Activated naive CD8-positive, alpha-beta T cell treated with anti-CD3 and anti-CD28 coated beads, Interleukin-2, amount 10 ng/mL, durations not matched to agents 7 days and 5 days (primary cell): ENCODE measurements at regions not wholly inside any gene's neighbourhood (a gene's known extent, or its start where the extent isn't known, plus 50 kb on each side); places are given as distances from the start of the nearest gene placed in this dataset.

Source experiments
- ATAC-seq: fragments of 150-1000 bp; cut with Tn5 transposase; one replicate; pipeline ENCODE4 v1.10.0; 2021; ENCODE audit warnings: low read depth, moderate library complexity
- POLR2A ChIA-PET: fragments of 350-600 bp; sonication (Branson Sonifier 250); formaldehyde crosslinking; loops from one replicate; lab custom pipeline; 2021; ENCODE audit warnings: antibody characterized with exemption; lab: Charles Lee
- DNase-seq: peaks from one replicate; pipeline ENCODE4 v3.0.0; 2021
- H3K27ac Mint-ChIP-seq: one replicate; pipeline ENCODE4 v1.8.0; 2022; ENCODE audit warnings: mild to moderate bottlenecking, mixed read lengths
- H3K27me3 Mint-ChIP-seq: one replicate; pipeline ENCODE4 v1.8.0; 2022; ENCODE audit warnings: mild to moderate bottlenecking, moderate library complexity, mixed read lengths
- H3K36me3 Mint-ChIP-seq: one replicate; pipeline ENCODE4 v1.8.0; 2021; ENCODE audit warnings: mild to moderate bottlenecking, mixed read lengths
- H3K4me1 Mint-ChIP-seq: one replicate; pipeline ENCODE4 v1.8.0; 2021; ENCODE audit warnings: mixed read lengths
- H3K4me3 Mint-ChIP-seq: one replicate; pipeline ENCODE4 v1.8.0; 2022; ENCODE audit warnings: mild to moderate bottlenecking, moderate library complexity, mixed read lengths
- H3K9me3 Mint-ChIP-seq: one replicate; pipeline ENCODE4 v1.8.0; 2021; ENCODE audit warnings: mixed read lengths

- ATAC-seq (no peak), DNase-seq (no peak)
- POLR2A ChIA-PET: no interaction called here
- no peaks in the 10 kb centered on the region for H3K9me3 Mint-ChIP-seq
- H3K27ac Mint-ChIP-seq: no peak overlapping the region
- H3K4me1 Mint-ChIP-seq: no peaks in the 10 kb centered on the region
- H3K27me3 Mint-ChIP-seq: no peaks in the 10 kb centered on the region
- no peak overlapping the region for H3K4me3 Mint-ChIP-seq
- H3K36me3 Mint-ChIP-seq: no peaks in the 10 kb centered on the region
These were observed 643.5 kb downstream of the UQCRFS1 start for GRCh38 chr19:28569132-28570131.

- Mint-ChIP-seq H3K4me1 (no peaks in the 10 kb centered on the region), H3K36me3 (no peaks in the 10 kb centered on the region), H3K27me3 (no peaks in the 10 kb centered on the region), H3K4me3 (no peak overlapping the region), H3K27ac (no peak overlapping the region), H3K9me3 (no peaks in the 10 kb centered on the region)
- ATAC-seq (no peak), DNase-seq (no peak)
- POLR2A ChIA-PET: no interaction called here
These were observed 645.1 kb downstream of the UQCRFS1 start for GRCh38 chr19:28567834-28568233.

GRCh38 chr19:28563964-28564921, 648.7 kb downstream of the UQCRFS1 start:
- POLR2A ChIA-PET: no interaction called here

GRCh38 chr19:28560786-28561185, 652.2 kb downstream of the UQCRFS1 start:
- H3K4me3 Mint-ChIP-seq: no peak overlapping the region

More at GRCh38 chr19:28563964-28564921, 648.7 kb downstream of the UQCRFS1 start:
- H3K9me3 Mint-ChIP-seq: no peaks in the 10 kb centered on the region
- no peaks in the 10 kb centered on the region for H3K36me3 Mint-ChIP-seq
- H3K27ac Mint-ChIP-seq: no peak overlapping the region
- no peak for ATAC-seq
- no peaks in the 10 kb centered on the region for H3K27me3 Mint-ChIP-seq
- no peaks in the 10 kb centered on the region for H3K4me1 Mint-ChIP-seq
- DNase-seq: no peak
- no peak overlapping the region for H3K4me3 Mint-ChIP-seq

GRCh38 chr19:28558783-28559182, 654.2 kb downstream of the UQCRFS1 start:
- DNase-seq (no peak), ATAC-seq (no peak)
- Mint-ChIP-seq H3K9me3 (no peaks in the 10 kb centered on the region), H3K4me3 (no peak overlapping the region), H3K36me3 (no peaks in the 10 kb centered on the region), H3K4me1 (no peaks in the 10 kb centered on the region), H3K27ac (no peak overlapping the region), H3K27me3 (no peaks in the 10 kb centered on the region)
- POLR2A ChIA-PET: no interaction called here

More at GRCh38 chr19:28560786-28561185, 652.2 kb downstream of the UQCRFS1 start:
- Mint-ChIP-seq H3K9me3 (no peaks in the 10 kb centered on the region), H3K27ac (no peak overlapping the region), H3K27me3 (no peaks in the 10 kb centered on the region), H3K4me1 (no peaks in the 10 kb centered on the region), H3K36me3 (no peaks in the 10 kb centered on the region)
- DNase-seq (no peak), ATAC-seq (no peak)
- POLR2A ChIA-PET: no interaction called here

- POLR2A ChIA-PET: no interaction called here
- Mint-ChIP-seq H3K36me3 (no peaks in the 10 kb centered on the region), H3K4me3 (no peak overlapping the region), H3K4me1 (no peaks in the 10 kb centered on the region), H3K27me3 (no peaks in the 10 kb centered on the region), H3K9me3 (peaks cover 4% of the 10 kb centered on the region), H3K27ac (no peak overlapping the region)
- ATAC-seq (no peak), DNase-seq (no peak)
These were observed 656.6 kb downstream of the UQCRFS1 start for GRCh38 chr19:28556371-28556770.

GRCh38 chr19:28555317-28555716, 657.6 kb downstream of the UQCRFS1 start:
- no peak for DNase-seq
- H3K27me3 Mint-ChIP-seq: no peaks in the 10 kb centered on the region
- no peaks in the 10 kb centered on the region for H3K4me1 Mint-ChIP-seq
- H3K27ac Mint-ChIP-seq: no peak overlapping the region
- ATAC-seq: no peak
- H3K4me3 Mint-ChIP-seq: no peak overlapping the region
- peaks cover 4% of the 10 kb centered on the region for H3K9me3 Mint-ChIP-seq
- H3K36me3 Mint-ChIP-seq: no peaks in the 10 kb centered on the region
- POLR2A ChIA-PET: no interaction called here

GRCh38 chr19:28554321-28555091, 658.4 kb downstream of the UQCRFS1 start:
- no peak overlapping the region for H3K4me3 Mint-ChIP-seq
- peaks cover 4% of the 10 kb centered on the region for H3K9me3 Mint-ChIP-seq
- POLR2A ChIA-PET: no interaction called here
- DNase-seq: no peak
- H3K27ac Mint-ChIP-seq: no peak overlapping the region
- H3K36me3 Mint-ChIP-seq: no peaks in the 10 kb centered on the region
- no peak for ATAC-seq
- H3K4me1 Mint-ChIP-seq: no peaks in the 10 kb centered on the region
- no peaks in the 10 kb centered on the region for H3K27me3 Mint-ChIP-seq

GRCh38 chr19:28553764-28554163, 659.2 kb downstream of the UQCRFS1 start:
- Mint-ChIP-seq H3K27me3 (no peaks in the 10 kb centered on the region), H3K27ac (no peak overlapping the region), H3K9me3 (peaks cover 4% of the 10 kb centered on the region), H3K36me3 (no peaks in the 10 kb centered on the region), H3K4me1 (no peaks in the 10 kb centered on the region), H3K4me3 (no peak overlapping the region)
- ATAC-seq (no peak), DNase-seq (no peak)
- POLR2A ChIA-PET: no interaction called here

GRCh38 chr19:28553005-28553404, 659.9 kb downstream of the UQCRFS1 start:
- DNase-seq (no peak), ATAC-seq (no peak)
- no peaks in the 10 kb centered on the region for H3K36me3 Mint-ChIP-seq
- no peak overlapping the region for H3K27ac Mint-ChIP-seq
- POLR2A ChIA-PET: no interaction called here
- H3K4me1 Mint-ChIP-seq: no peaks in the 10 kb centered on the region
- H3K9me3 Mint-ChIP-seq: peaks cover 4% of the 10 kb centered on the region
- no peaks in the 10 kb centered on the region for H3K27me3 Mint-ChIP-seq
- no peak overlapping the region for H3K4me3 Mint-ChIP-seq

GRCh38 chr19:28549680-28550277, 663.2 kb downstream of the UQCRFS1 start:
- Mint-ChIP-seq H3K4me3 (no peak overlapping the region), H3K36me3 (no peaks in the 10 kb centered on the region), H3K27ac (no peak overlapping the region), H3K4me1 (no peaks in the 10 kb centered on the region), H3K9me3 (peaks cover 4% of the 10 kb centered on the region), H3K27me3 (no peaks in the 10 kb centered on the region)
- no peak for ATAC-seq
- DNase-seq: no peak
- POLR2A ChIA-PET: no interaction called here

GRCh38 chr19:28546148-28546685, 666.7 kb downstream of the UQCRFS1 start:
- Mint-ChIP-seq H3K4me3 (no peak overlapping the region), H3K36me3 (no peaks in the 10 kb centered on the region), H3K9me3 (no peaks in the 10 kb centered on the region), H3K27me3 (no peaks in the 10 kb centered on the region), H3K27ac (no peak overlapping the region), H3K4me1 (no peaks in the 10 kb centered on the region)
- ATAC-seq: no peak
- DNase-seq: no peak
- POLR2A ChIA-PET: no interaction called here
